Esophagus (tissue), 2 donors: ENCODE measurements at regions not wholly inside any gene's neighbourhood (a gene's known extent, or its start where the extent isn't known, plus 50 kb on each side); places are given as distances from the start of the nearest gene placed in this dataset.

Source experiments
- H3K27ac ChIP-seq, 2 donors: one replicate each; pipeline ENCODE4 v1.5.1; 2013; ENCODE audit warnings: low read depth in 2 of 2, mild to moderate bottlenecking in 2 of 2, inconsistent platforms in 1 of 2, low read length in 1 of 2, moderate library complexity in 1 of 2
- H3K27me3 ChIP-seq, 2 donors: one replicate each; pipeline ENCODE4 v1.6.1; 2013; ENCODE audit warnings: low read length in 2 of 2, control low read depth in 1 of 2, mild to moderate bottlenecking in 1 of 2; ENCODE audit not compliant: insufficient read depth in 2 of 2, control insufficient read depth in 1 of 2
- H3K36me3 ChIP-seq, 2 donors: one replicate each; pipeline ENCODE4 v1.6.1; 2013; ENCODE audit warnings: low read length in 1 of 2; ENCODE audit not compliant: control insufficient read depth in 2 of 2, insufficient read depth in 2 of 2
- H3K4me1 ChIP-seq, 2 donors: one replicate each; pipeline ENCODE4 v1.6.1; 2013; ENCODE audit warnings: low read length in 1 of 2; ENCODE audit not compliant: control insufficient read depth in 2 of 2, insufficient read depth in 2 of 2
- H3K4me3 ChIP-seq, 2 donors: one replicate each; pipeline ENCODE4 v1.5.1; 2013; ENCODE audit warnings: low read length in 2 of 2, mild to moderate bottlenecking in 2 of 2, low read depth in 1 of 2, moderate library complexity in 1 of 2
- H3K9me3 ChIP-seq, 2 donors: one replicate each; pipeline ENCODE4 v1.6.1; 2013; ENCODE audit warnings: mild to moderate bottlenecking in 2 of 2, low read depth in 1 of 2, low read length in 1 of 2, moderate library complexity in 1 of 2; ENCODE audit not compliant: control insufficient read depth in 2 of 2, insufficient read depth in 1 of 2
- WGBS, 2 donors: extraction: QIAGEN DNeasy Blood & Tissue Kit; methylation state at CpG; one replicate each; pipeline ENCODE4 v1.1.7; 2013; 5-methylcytosine and 5-hydroxymethylcytosine counted together
- donor health status: healthy with polysubstance abuse.
- donor health status: Bipolar disorder and iron deficiency.

- H3K4me3 ChIP-seq = no peak overlapping the region
- 74 to 81% methylated on average over 19 of the region's 19 CpGs for WGBS, 2 donors
- H3K9me3 ChIP-seq = peaks cover 0 to 4% of the 10 kb centered on the region in 2 donors
- no peaks in the 10 kb centered on the region for H3K27me3 ChIP-seq
- H3K36me3 ChIP-seq = no peaks in the 10 kb centered on the region
- H3K27ac ChIP-seq = no peak overlapping the region
- H3K4me1 ChIP-seq = peaks cover 0 to 2% of the 10 kb centered on the region in 2 donors
Observed at GRCh38 chr10:93248583-93249227, 175.0 kb downstream of the CYP26A1 start.

GRCh38 chr10:93250010-93250409 lies 176.3 kb downstream of the CYP26A1 start:
- WGBS, 2 donors = 82 to 86% methylated on average over 6 of the region's 6 CpGs

GRCh38 chr10:93254180-93254853 lies 180.6 kb downstream of the CYP26A1 start:
- H3K27ac ChIP-seq = no peak overlapping the region
- H3K4me1 ChIP-seq = peaks cover 0 to 2% of the 10 kb centered on the region in 2 donors
- WGBS, 2 donors = 69 to 81% methylated on average over 2 of the region's 2 CpGs
- H3K9me3 ChIP-seq = no peaks in the 10 kb centered on the region
- H3K36me3 ChIP-seq = no peaks in the 10 kb centered on the region
- no peak overlapping the region for H3K4me3 ChIP-seq
- H3K27me3 ChIP-seq = no peaks in the 10 kb centered on the region

More at GRCh38 chr10:93250010-93250409, 176.3 kb downstream of the CYP26A1 start:
- H3K4me1 ChIP-seq = peaks cover 0 to 2% of the 10 kb centered on the region in 2 donors
- peaks cover 0 to 3% of the 10 kb centered on the region in 2 donors for H3K9me3 ChIP-seq
- no peaks in the 10 kb centered on the region for H3K27me3 ChIP-seq
- no peaks in the 10 kb centered on the region for H3K36me3 ChIP-seq
- no peak overlapping the region for H3K4me3 ChIP-seq
- no peak overlapping the region for H3K27ac ChIP-seq

GRCh38 chr10:93255546-93255945 lies 181.9 kb downstream of the CYP26A1 start:
- Histone ChIP-seq H3K9me3 (no peaks in the 10 kb centered on the region), H3K27ac (no peak overlapping the region), H3K36me3 (no peaks in the 10 kb centered on the region), H3K4me1 (no peaks in the 10 kb centered on the region), H3K27me3 (no peaks in the 10 kb centered on the region), H3K4me3 (no peak overlapping the region)
- 78 to 82% methylated on average over 1 of the region's 1 CpG for WGBS, 2 donors
